HG03066 (cell line): ENCODE measurements at regions not wholly inside any gene's neighbourhood (a gene's known extent, or its start where the extent isn't known, plus 50 kb on each side); places are given as distances from the start of the nearest gene placed in this dataset.
A peak's percentile ranks its signal among the peaks of the same experiment; 100 is the strongest.
"Not testable (repeated sequence)": the region's sequence is repeated elsewhere in the genome, so short reads cannot be mapped to it uniquely, and the experiment has no call there.

Source experiments
- ATAC-seq: cut with Tn5 transposase; IDR thresholded peaks from one replicate; pipeline ENCODE4 v1.9.1; 2021; ENCODE audit warnings: low read depth; ENCODE audit not compliant: unreplicated experiment

- ATAC-seq, result no peak
Observed at GRCh38 chr3:153023896-153024295, 138.1 kb upstream of the RAP2B start.

GRCh38 chr3:153026026-153026425 lies 136.0 kb upstream of the RAP2B start:
- ATAC-seq, result peak; percentile 50

- ATAC-seq, result no peak
Observed at GRCh38 chr3:153028381-153028780, 133.6 kb upstream of the RAP2B start.

- ATAC-seq, result no peak
Observed at GRCh38 chr3:153029350-153029749, 132.7 kb upstream of the RAP2B start.

GRCh38 chr3:153032891-153033290 lies 129.1 kb upstream of the RAP2B start:
- no peak for ATAC-seq

- no peak for ATAC-seq
Observed at GRCh38 chr3:153036846-153037245, 125.2 kb upstream of the RAP2B start.

- ATAC-seq, result no peak
Observed at GRCh38 chr3:153038367-153038766, 123.7 kb upstream of the RAP2B start.

GRCh38 chr3:153038779-153039178 lies 123.2 kb upstream of the RAP2B start:
- no peak for ATAC-seq

GRCh38 chr3:153041181-153041580 lies 120.8 kb upstream of the RAP2B start:
- no peak for ATAC-seq

GRCh38 chr3:153042088-153042487 lies 119.9 kb upstream of the RAP2B start:
- no peak for ATAC-seq

GRCh38 chr3:153043729-153044328 lies 118.2 kb upstream of the RAP2B start:
- ATAC-seq, result no peak

GRCh38 chr3:153045150-153045549 lies 116.9 kb upstream of the RAP2B start:
- ATAC-seq, result no peak

- no peak for ATAC-seq
Observed at GRCh38 chr3:153050978-153051377, 111.0 kb upstream of the RAP2B start.

- no peak for ATAC-seq
Observed at GRCh38 chr3:153051427-153052095, 110.5 kb upstream of the RAP2B start.

- no peak for ATAC-seq
Observed at GRCh38 chr3:153052096-153052460, 109.9 kb upstream of the RAP2B start.

- ATAC-seq, result no peak
Observed at GRCh38 chr3:153055217-153055616, 106.8 kb upstream of the RAP2B start.

GRCh38 chr3:153055779-153056178 lies 106.2 kb upstream of the RAP2B start:
- ATAC-seq, result no peak

- ATAC-seq, result not testable (repeated sequence)
Observed at GRCh38 chr3:153058031-153058688, 103.9 kb upstream of the RAP2B start.

GRCh38 chr3:153060346-153060745 lies 101.7 kb upstream of the RAP2B start:
- ATAC-seq, result no peak

- ATAC-seq, result no peak
Observed at GRCh38 chr3:153061938-153062528, 100.0 kb upstream of the RAP2B start.

- no peak for ATAC-seq
Observed at GRCh38 chr3:153063337-153063736, 98.7 kb upstream of the RAP2B start.

- no peak for ATAC-seq
Observed at GRCh38 chr3:153066983-153067382, 95.0 kb upstream of the RAP2B start.
